ENCODE measurements at regions not wholly inside any gene's neighbourhood (a gene's known extent, or its start where the extent isn't known, plus 50 kb on each side); places are given as distances from the start of the nearest gene placed in this dataset.

DNA sequence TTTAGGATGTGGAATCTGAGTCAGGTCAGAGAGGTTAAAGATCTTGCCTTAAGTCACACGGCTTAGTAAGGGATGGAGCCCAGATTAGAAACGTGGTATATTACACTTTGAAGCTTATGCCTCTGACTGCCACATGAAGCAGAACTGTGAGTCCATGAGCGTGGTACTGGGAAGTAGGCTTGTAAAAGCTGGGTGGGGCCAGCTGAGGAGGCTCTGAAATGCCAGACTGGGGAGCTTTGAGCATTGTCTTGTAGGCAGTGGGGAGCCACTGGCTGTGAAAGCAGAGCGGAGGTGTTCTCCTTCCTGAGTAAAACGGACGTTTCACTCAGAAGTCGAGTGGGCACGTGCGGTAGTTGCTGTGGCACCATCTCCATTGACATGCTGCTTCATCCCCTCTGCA, 72.6 kb upstream of the USP24 start:
- TF ChIP-seq, protein P1, sequence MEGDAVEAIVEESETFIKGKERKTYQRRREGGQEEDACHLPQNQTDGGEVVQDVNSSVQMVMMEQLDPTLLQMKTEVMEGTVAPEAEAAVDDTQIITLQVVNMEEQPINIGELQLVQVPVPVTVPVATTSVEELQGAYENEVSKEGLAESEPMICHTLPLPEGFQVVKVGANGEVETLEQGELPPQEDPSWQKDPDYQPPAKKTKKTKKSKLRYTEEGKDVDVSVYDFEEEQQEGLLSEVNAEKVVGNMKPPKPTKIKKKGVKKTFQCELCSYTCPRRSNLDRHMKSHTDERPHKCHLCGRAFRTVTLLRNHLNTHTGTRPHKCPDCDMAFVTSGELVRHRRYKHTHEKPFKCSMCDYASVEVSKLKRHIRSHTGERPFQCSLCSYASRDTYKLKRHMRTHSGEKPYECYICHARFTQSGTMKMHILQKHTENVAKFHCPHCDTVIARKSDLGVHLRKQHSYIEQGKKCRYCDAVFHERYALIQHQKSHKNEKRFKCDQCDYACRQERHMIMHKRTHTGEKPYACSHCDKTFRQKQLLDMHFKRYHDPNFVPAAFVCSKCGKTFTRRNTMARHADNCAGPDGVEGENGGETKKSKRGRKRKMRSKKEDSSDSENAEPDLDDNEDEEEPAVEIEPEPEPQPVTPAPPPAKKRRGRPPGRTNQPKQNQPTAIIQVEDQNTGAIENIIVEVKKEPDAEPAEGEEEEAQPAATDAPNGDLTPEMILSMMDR (IDR thresholded peaks at IDR 0.05), result no peak
- DNase-seq, result no peak
- Mint-ChIP-seq H3K27me3 (ENCODE audit: insufficient read depth) (peaks cover 8% of the 10 kb centered on the region), H3K4me1 (ENCODE audit: low read depth) (peaks cover 19% of the 10 kb centered on the region), H3K9me3 (no peaks in the 10 kb centered on the region), H3K27ac (no peak overlapping the region), H3K4me3 (no peak overlapping the region), H3K36me3 (ENCODE audit: low read depth) (no peaks in the 10 kb centered on the region)

DNA sequence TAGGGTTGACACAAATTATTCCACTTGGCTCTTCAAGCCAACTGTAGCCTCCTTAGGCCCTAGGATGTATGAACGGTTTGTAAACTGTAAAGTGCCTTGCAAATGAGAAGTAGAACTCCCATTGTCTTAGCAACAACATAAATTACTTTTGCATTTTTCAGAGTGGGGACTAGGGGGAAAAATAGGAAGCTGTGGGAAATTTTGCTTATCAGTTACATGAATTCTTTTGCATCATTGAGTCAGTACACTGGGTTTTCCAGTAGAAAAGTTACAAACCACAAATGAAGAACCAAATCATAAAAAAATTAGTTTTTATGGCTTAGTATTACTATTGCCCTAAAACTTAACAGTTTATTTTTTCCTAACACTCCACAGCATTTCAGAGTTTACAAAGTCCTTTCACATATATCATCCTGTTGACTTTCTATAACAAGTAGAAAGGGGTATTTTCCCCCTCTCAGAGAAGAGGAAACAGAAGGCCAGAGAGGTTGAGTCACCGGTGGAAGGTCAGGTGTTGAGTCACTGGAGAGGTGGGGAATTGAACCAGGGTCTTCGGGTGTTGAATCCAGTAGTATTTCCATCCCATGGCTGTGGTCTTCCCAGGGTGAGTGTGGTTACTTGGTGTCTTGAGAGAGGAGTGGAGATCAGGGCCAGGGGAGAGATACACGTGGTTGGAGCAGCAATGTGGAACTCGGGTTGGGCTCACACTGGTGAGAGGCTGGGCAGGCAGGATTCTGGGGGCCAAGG, 71.9 kb upstream of the USP24 start:
- peaks cover 3% of the 10 kb centered on the region for H3K27me3 Mint-ChIP-seq (ENCODE audit: insufficient read depth)
- DNase-seq, result no peak
- H3K4me3 Mint-ChIP-seq, result no peak overlapping the region
- H3K36me3 Mint-ChIP-seq (ENCODE audit: low read depth), result no peaks in the 10 kb centered on the region
- peaks cover 19% of the 10 kb centered on the region for H3K4me1 Mint-ChIP-seq (ENCODE audit: low read depth)
- no peaks in the 10 kb centered on the region for H3K9me3 Mint-ChIP-seq
- TF ChIP-seq, protein P1 (IDR thresholded peaks at IDR 0.05), result no peak
- no peak overlapping the region for H3K27ac Mint-ChIP-seq

DNA sequence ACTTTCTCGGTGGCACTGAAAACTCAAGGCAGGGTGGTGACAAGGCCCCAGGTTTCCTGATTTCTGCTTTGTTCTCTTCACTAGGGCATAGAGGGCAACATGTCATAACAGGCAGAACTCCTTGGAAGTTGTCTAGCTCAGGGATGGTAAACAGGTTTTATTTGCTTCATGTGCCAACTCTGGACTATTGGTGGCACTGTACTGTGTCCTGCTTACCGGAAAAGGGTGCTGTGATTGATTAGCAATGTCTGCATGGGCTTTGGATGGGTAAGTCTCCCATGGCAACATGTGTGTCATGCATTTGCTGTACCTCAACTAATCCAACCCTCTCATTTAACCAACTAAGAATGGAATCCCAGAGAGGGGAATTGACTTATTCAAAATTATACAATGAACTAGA, 70.7 kb upstream of the USP24 start:
- no peaks in the 10 kb centered on the region for H3K36me3 Mint-ChIP-seq (ENCODE audit: low read depth)
- peaks cover 28% of the 10 kb centered on the region for H3K4me1 Mint-ChIP-seq (ENCODE audit: low read depth)
- peaks cover 2% of the 10 kb centered on the region; the same call in 1 of the 2 replicates for H3K27me3 Mint-ChIP-seq (ENCODE audit: insufficient read depth)
- TF ChIP-seq, protein P1 (IDR thresholded peaks at IDR 0.05), result peak; percentile 12; the same call in 1 of the 2 replicates
- H3K9me3 Mint-ChIP-seq, result no peaks in the 10 kb centered on the region
- no peak for DNase-seq
- no peak overlapping the region for H3K27ac Mint-ChIP-seq
- no peak overlapping the region for H3K4me3 Mint-ChIP-seq

DNA sequence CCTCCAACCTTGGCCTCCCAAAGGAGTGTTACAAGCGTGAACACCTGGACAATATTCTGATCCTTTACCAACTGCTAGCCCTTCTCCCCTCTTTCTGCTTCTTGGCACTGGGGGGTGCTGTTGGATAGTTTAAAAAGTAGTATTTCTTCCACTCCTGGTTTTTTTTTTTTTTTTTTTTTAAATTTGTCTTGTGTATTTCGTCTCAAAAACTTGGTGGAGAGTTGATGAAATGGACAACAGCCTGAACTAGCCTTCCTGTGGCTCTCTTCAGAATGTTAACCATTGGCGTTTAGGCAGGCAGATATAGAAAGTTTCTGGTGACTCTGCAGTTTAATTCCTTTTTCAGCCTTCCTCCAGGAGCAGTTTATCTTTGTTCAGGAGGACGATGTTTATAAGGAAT, 69.7 kb upstream of the USP24 start:
- H3K9me3 Mint-ChIP-seq, result no peaks in the 10 kb centered on the region
- TF ChIP-seq, protein P1 (IDR thresholded peaks at IDR 0.05), result peak; percentile 83
- H3K27ac Mint-ChIP-seq, result no peak overlapping the region
- H3K4me3 Mint-ChIP-seq, result no peak overlapping the region
- H3K36me3 Mint-ChIP-seq (ENCODE audit: low read depth), result no peaks in the 10 kb centered on the region
- H3K27me3 Mint-ChIP-seq (ENCODE audit: insufficient read depth), result peaks cover 2% of the 10 kb centered on the region; the same call in 1 of the 2 replicates
- DNase-seq, result peak; percentile 37
- peaks cover 35% of the 10 kb centered on the region for H3K4me1 Mint-ChIP-seq (ENCODE audit: low read depth)

DNA sequence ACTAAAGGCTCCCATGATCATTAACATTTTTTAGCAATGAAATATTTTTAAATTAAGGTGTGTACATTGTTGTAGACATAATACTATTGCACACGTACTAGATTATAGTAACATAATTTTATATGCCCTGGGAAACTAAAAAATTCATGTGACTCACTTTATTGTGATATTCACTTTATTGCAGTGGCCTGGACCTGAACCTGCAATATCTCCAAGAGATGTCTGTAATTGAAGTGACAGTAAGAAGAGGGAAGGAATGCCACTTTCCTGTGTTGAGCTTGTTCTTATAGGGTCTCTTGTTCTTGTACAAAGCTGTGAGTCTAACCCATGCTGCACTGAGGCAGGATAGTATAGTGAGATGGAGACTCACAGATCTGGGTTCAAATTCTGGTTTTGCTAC, 66.9 kb upstream of the USP24 start:
- peaks cover 33% of the 10 kb centered on the region for H3K4me1 Mint-ChIP-seq (ENCODE audit: low read depth)
- no peak for DNase-seq
- H3K27me3 Mint-ChIP-seq (ENCODE audit: insufficient read depth), result peaks cover 2% of the 10 kb centered on the region; the same call in 1 of the 2 replicates
- no peaks in the 10 kb centered on the region for H3K9me3 Mint-ChIP-seq
- H3K27ac Mint-ChIP-seq, result no peak overlapping the region
- TF ChIP-seq, protein P1 (IDR thresholded peaks at IDR 0.05), result no peak
- no peaks in the 10 kb centered on the region for H3K36me3 Mint-ChIP-seq (ENCODE audit: low read depth)
- H3K4me3 Mint-ChIP-seq, result no peak overlapping the region
